ENCODE measurements at regions not wholly inside any gene's neighbourhood (a gene's known extent, or its start where the extent isn't known, plus 50 kb on each side); places are given as distances from the start of the nearest gene placed in this dataset.

DNA sequence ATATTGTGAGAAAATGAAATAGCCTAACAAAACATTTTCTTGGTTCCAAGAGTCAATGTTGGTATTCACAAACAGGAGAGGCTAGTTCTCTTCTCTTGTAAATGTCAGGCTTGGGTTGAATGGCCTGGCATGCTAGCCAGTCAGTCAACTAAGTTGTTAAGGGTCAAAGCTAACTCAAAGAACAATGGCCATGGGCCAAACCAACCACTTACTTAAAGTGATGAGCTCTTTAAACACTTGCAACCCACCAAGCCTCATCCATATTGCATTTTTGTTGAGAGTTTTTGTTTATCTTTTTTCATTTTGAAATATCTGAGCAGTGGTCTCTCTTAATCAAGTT is 394.5 kb downstream of the RAB28 start:
- no peaks in the 10 kb centered on the region for H3K9me2 ChIP-seq (ENCODE audit: insufficient read depth, low read length)
- H3K9ac ChIP-seq (ENCODE audit: low read length), result no peak overlapping the region
- no peak overlapping the region for H3K4me2 ChIP-seq (ENCODE audit: low read length)
- H2AFZ ChIP-seq (ENCODE audit: low read depth, low read length), result no peak overlapping the region
- no peaks in the 10 kb centered on the region for H3K36me3 ChIP-seq (ENCODE audit: insufficient read depth, low read length)
- H3K9me3 ChIP-seq (ENCODE audit: low read length), result no peaks in the 10 kb centered on the region
- H3K27me3 ChIP-seq (ENCODE audit: insufficient read depth, low read depth, low read length), result no peaks in the 10 kb centered on the region
- no peaks in the 10 kb centered on the region for H4K20me1 ChIP-seq (ENCODE audit: insufficient read depth)
- H3K4me3 ChIP-seq (ENCODE audit: low read length), result no peak overlapping the region
- TF ChIP-seq, protein P1, sequence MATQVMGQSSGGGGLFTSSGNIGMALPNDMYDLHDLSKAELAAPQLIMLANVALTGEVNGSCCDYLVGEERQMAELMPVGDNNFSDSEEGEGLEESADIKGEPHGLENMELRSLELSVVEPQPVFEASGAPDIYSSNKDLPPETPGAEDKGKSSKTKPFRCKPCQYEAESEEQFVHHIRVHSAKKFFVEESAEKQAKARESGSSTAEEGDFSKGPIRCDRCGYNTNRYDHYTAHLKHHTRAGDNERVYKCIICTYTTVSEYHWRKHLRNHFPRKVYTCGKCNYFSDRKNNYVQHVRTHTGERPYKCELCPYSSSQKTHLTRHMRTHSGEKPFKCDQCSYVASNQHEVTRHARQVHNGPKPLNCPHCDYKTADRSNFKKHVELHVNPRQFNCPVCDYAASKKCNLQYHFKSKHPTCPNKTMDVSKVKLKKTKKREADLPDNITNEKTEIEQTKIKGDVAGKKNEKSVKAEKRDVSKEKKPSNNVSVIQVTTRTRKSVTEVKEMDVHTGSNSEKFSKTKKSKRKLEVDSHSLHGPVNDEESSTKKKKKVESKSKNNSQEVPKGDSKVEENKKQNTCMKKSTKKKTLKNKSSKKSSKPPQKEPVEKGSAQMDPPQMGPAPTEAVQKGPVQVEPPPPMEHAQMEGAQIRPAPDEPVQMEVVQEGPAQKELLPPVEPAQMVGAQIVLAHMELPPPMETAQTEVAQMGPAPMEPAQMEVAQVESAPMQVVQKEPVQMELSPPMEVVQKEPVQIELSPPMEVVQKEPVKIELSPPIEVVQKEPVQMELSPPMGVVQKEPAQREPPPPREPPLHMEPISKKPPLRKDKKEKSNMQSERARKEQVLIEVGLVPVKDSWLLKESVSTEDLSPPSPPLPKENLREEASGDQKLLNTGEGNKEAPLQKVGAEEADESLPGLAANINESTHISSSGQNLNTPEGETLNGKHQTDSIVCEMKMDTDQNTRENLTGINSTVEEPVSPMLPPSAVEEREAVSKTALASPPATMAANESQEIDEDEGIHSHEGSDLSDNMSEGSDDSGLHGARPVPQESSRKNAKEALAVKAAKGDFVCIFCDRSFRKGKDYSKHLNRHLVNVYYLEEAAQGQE (IDR thresholded peaks at IDR 0.05; ENCODE audit: borderline replicate concordance), result no peak
- no peak for TF ChIP-seq RAD21 (conservative IDR thresholded peaks at IDR 0.05)
- TF ChIP-seq, protein P2, sequence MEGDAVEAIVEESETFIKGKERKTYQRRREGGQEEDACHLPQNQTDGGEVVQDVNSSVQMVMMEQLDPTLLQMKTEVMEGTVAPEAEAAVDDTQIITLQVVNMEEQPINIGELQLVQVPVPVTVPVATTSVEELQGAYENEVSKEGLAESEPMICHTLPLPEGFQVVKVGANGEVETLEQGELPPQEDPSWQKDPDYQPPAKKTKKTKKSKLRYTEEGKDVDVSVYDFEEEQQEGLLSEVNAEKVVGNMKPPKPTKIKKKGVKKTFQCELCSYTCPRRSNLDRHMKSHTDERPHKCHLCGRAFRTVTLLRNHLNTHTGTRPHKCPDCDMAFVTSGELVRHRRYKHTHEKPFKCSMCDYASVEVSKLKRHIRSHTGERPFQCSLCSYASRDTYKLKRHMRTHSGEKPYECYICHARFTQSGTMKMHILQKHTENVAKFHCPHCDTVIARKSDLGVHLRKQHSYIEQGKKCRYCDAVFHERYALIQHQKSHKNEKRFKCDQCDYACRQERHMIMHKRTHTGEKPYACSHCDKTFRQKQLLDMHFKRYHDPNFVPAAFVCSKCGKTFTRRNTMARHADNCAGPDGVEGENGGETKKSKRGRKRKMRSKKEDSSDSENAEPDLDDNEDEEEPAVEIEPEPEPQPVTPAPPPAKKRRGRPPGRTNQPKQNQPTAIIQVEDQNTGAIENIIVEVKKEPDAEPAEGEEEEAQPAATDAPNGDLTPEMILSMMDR (IDR thresholded peaks at IDR 0.05; ENCODE audit: poor library complexity, severe bottlenecking), result no peak
- TF ChIP-seq MXI1 (conservative IDR thresholded peaks at IDR 0.05; ENCODE audit: poor library complexity, severe bottlenecking), result no peak
- no peak for TF ChIP-seq POLR2AphosphoS5 (IDR thresholded peaks at IDR 0.05)
- TF ChIP-seq EZH2 (IDR thresholded peaks at IDR 0.05; ENCODE audit: borderline replicate concordance, insufficient read depth, low read length, poor library complexity, severe bottlenecking), result no peak
- no peak for TF ChIP-seq SMC3 (conservative IDR thresholded peaks at IDR 0.05; ENCODE audit: poor library complexity)
- TF ChIP-seq EP300 (conservative IDR thresholded peaks at IDR 0.05; ENCODE audit: poor library complexity, severe bottlenecking), result no peak
- TF ChIP-seq TAF1 (IDR thresholded peaks at IDR 0.05; ENCODE audit: low read depth), result no peak
- no peak overlapping the region for H3K27ac ChIP-seq (ENCODE audit: low read length)
- no peaks in the 10 kb centered on the region for H3K79me2 ChIP-seq (replicated peaks; ENCODE audit: insufficient read depth, low read length)
- no peaks in the 10 kb centered on the region for H3F3A ChIP-seq (ENCODE audit: insufficient read depth, low read length, poor library complexity, severe bottlenecking)

DNA sequence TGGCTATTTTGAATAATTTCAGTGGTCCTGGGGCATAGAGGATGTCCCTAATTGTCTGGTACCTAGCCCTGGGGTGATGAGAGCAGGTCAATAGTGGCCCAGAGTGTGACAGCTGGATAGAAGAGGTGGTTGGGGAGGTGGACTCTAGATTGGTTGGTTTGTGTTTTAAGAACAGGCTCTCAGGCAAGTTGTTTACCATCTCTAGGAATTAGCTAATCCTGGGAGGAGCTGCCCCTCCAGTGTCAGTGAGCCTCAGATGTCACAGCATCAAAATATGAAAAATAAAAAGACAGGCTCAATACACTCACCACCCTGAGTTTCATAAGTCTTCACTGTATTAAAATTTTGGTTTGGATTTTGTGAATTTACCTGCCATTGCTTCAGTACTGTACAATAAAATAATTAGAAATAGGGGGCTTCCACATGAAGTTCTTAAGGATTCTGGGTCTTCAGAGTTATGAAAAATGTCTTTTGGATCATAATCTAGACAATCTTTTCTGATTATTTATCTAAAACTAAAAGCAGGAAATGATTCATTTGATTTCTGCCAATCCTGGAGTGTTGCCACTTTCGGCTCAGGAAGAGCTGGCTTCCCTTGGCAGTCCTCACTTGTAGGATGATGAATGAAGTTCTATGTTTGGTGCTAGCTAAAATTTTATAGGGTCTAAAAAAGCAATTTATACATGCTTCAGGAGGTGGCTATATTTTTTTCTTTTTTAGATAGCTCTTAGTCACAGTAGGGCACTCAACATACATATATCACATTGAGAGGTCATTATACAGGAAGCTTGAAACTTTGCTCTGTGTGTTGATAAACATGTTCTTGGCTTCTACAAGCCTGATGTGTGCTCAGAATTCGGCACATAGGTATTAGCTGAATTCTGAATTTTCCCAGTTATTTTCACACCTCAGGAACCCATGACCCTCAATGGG is 395.1 kb downstream of the RAB28 start:
- Histone ChIP-seq H3K79me2 (replicated peaks; ENCODE audit: insufficient read depth, low read length) (no peaks in the 10 kb centered on the region), H3K27me3 (ENCODE audit: insufficient read depth, low read depth, low read length) (no peaks in the 10 kb centered on the region), H2AFZ (ENCODE audit: low read depth, low read length) (no peak overlapping the region), H3F3A (ENCODE audit: insufficient read depth, low read length, poor library complexity, severe bottlenecking) (no peaks in the 10 kb centered on the region), H3K9ac (ENCODE audit: low read length) (no peak overlapping the region), H3K4me2 (ENCODE audit: low read length) (no peak overlapping the region), H3K36me3 (ENCODE audit: insufficient read depth, low read length) (no peaks in the 10 kb centered on the region), H3K4me3 (ENCODE audit: low read length) (no peak overlapping the region), H4K20me1 (ENCODE audit: insufficient read depth) (no peaks in the 10 kb centered on the region), H3K9me2 (ENCODE audit: insufficient read depth, low read length) (no peaks in the 10 kb centered on the region), H3K27ac (ENCODE audit: low read length) (no peak overlapping the region), H3K9me3 (ENCODE audit: low read length) (no peaks in the 10 kb centered on the region)
- TF ChIP-seq, protein P2 (IDR thresholded peaks at IDR 0.05; ENCODE audit: poor library complexity, severe bottlenecking), result no peak
- no peak for TF ChIP-seq RAD21 (conservative IDR thresholded peaks at IDR 0.05)
- no peak for TF ChIP-seq TAF1 (IDR thresholded peaks at IDR 0.05; ENCODE audit: low read depth)
- TF ChIP-seq POLR2AphosphoS5 (IDR thresholded peaks at IDR 0.05), result no peak
- TF ChIP-seq EP300 (conservative IDR thresholded peaks at IDR 0.05; ENCODE audit: poor library complexity, severe bottlenecking), result no peak
- TF ChIP-seq SMC3 (conservative IDR thresholded peaks at IDR 0.05; ENCODE audit: poor library complexity), result no peak
- no peak for TF ChIP-seq MXI1 (conservative IDR thresholded peaks at IDR 0.05; ENCODE audit: poor library complexity, severe bottlenecking)
